Panc1 (cell line): ENCODE measurements at regions not wholly inside any gene's neighbourhood (a gene's known extent, or its start where the extent isn't known, plus 50 kb on each side); places are given as distances from the start of the nearest gene placed in this dataset.

ENCODE experiments used
- ATAC-seq: fragments of 200-7000 bp; cut with Tn5 transposase; 2 replicates; pipeline ENCODE4 v1.9.1; 2020; ENCODE audit warnings: mild to moderate bottlenecking, moderate library complexity
- BruUV-seq: library from RNA; stranded (reverse); fragments of 400-500 nt; replicated peaks from 2 replicates; lab custom pipeline; 2021; lab: Mats Ljungman, UMichigan
- CTCF ChIA-PET: fragments of 300-600 bp; sonication (Branson Sonifier 250); formaldehyde crosslinking; loops from one replicate; lab custom pipeline; 2022; ENCODE audit warnings: antibody characterized with exemption; lab: Charles Lee
- POLR2A ChIA-PET: fragments of 300-600 bp; sonication (Branson Sonifier 250); formaldehyde crosslinking; loops from one replicate; lab custom pipeline; 2022; ENCODE audit warnings: antibody characterized with exemption; lab: Charles Lee
- DNase-seq: peaks from one replicate; pipeline ENCODE4 v3.0.0-alpha.2; 2010; ENCODE audit warnings: low read depth, low spot score
- H3K27ac ChIP-seq: 2 replicates; pipeline ENCODE4 v1.5.1; 2011; ENCODE audit warnings: mild to moderate bottlenecking, low read length, inconsistent platforms
- H3K27me3 ChIP-seq: fragments of 200-500 bp; sonication (Bioruptor generic); 2 replicates; pipeline ENCODE4 v1.6.0; 2014; ENCODE audit warnings: low read length, inconsistent platforms; ENCODE audit not compliant: control insufficient read depth, insufficient read depth
- H3K36me3 ChIP-seq: fragments of 200-500 bp; sonication (Bioruptor generic); 2 replicates; pipeline ENCODE4 v1.5.1; 2014; ENCODE audit warnings: inconsistent platforms, mild to moderate bottlenecking, low read length, moderate library complexity; ENCODE audit not compliant: control insufficient read depth, insufficient read depth
- H3K4me1 ChIP-seq: 2 replicates; pipeline ENCODE4 v1.5.1; 2011; ENCODE audit warnings: inconsistent platforms, mild to moderate bottlenecking, low read length, moderate library complexity; ENCODE audit not compliant: control insufficient read depth, insufficient read depth
- H3K4me3 ChIP-seq, 2 experiments: 2 replicates each; pipeline ENCODE4 v1.5.1; 2011 to 2012; ENCODE audit warnings: low read depth in 2 of 2, low read length in 2 of 2, mild to moderate bottlenecking in 2 of 2, inconsistent platforms in 1 of 2, moderate library complexity in 1 of 2
- H3K9me3 ChIP-seq: fragments of 200-500 bp; sonication (Bioruptor generic); 2 replicates; pipeline ENCODE4 v1.5.1; 2014; ENCODE audit warnings: low read depth, mild to moderate bottlenecking, inconsistent platforms, low read length, moderate library complexity; ENCODE audit not compliant: control insufficient read depth, insufficient read depth
- CTCF ChIP-seq: fragments of 450-650 bp; IDR thresholded peaks from 2 replicates; pipeline ENCODE4 v1.5.1; 2017; ENCODE audit warnings: mild to moderate bottlenecking
- POLR2AphosphoS5 ChIP-seq: IDR thresholded peaks from 2 replicates; pipeline ENCODE4 v1.6.1; 2012; ENCODE audit warnings: mild to moderate bottlenecking, low read depth, low read length, moderate library complexity
- SIN3A ChIP-seq: IDR thresholded peaks from 2 replicates; pipeline ENCODE4 v1.6.1; 2012; ENCODE audit warnings: low read depth, mild to moderate bottlenecking, low read length, moderate library complexity, borderline replicate concordance; ENCODE audit not compliant: insufficient read depth
- TCF7L2 ChIP-seq: IDR thresholded peaks from 2 replicates; pipeline ENCODE4 v1.6.1; 2011; ENCODE audit warnings: mild to moderate bottlenecking, low read depth, low read length, inconsistent platforms
- in situ Hi-C: cut with HindIII; loops from 2 replicates; pipeline ENCODE4 v1.10.0; 2016; ENCODE audit warnings: low sequenced_read_pairs, low pct_unique_long_range_greater_than_20kb
- intact Hi-C: fragments of 100-400 bp; cut with micrococcal nuclease; formaldehyde crosslinking; loops from one replicate; pipeline ENCODE4 v1.10.0; 2022; ENCODE audit not compliant: unreplicated experiment
- TF ChIP-seq, protein P1 (sequence below), 2 experiments: IDR thresholded peaks; 2 replicates each; pipeline ENCODE4 v1.6.1; 2011 to 2012; ENCODE audit warnings: low read depth in 2 of 2, control low read depth in 1 of 2, low read length in 1 of 2, mild to moderate bottlenecking in 1 of 2, moderate library complexity in 1 of 2; ENCODE audit not compliant: insufficient read depth in 1 of 2

DNA sequence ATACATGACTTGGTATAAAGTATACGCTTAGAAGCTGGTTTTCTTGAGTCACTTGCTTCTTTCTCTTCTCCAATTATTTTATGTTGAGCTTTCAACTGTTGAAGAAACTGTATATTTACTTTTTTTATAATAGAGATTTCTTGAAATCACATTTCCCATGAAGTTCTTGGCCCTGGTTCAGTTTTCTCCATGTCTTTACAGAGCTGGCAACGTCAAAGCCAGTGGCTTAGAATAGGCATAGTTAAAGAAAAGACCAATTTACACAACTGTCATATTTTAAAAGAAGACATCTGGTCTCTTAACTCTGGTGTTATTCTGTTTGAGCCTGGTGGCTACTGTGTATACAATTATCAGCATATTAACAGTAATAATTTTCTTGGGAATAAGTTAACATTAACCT lies 1249.3 kb downstream of the CDH12 start:
- no peak for TF ChIP-seq POLR2AphosphoS5
- TF ChIP-seq TCF7L2: no peak
- TF ChIP-seq CTCF: no peak
- no peak for TF ChIP-seq SIN3A
- TF ChIP-seq, protein P1, sequence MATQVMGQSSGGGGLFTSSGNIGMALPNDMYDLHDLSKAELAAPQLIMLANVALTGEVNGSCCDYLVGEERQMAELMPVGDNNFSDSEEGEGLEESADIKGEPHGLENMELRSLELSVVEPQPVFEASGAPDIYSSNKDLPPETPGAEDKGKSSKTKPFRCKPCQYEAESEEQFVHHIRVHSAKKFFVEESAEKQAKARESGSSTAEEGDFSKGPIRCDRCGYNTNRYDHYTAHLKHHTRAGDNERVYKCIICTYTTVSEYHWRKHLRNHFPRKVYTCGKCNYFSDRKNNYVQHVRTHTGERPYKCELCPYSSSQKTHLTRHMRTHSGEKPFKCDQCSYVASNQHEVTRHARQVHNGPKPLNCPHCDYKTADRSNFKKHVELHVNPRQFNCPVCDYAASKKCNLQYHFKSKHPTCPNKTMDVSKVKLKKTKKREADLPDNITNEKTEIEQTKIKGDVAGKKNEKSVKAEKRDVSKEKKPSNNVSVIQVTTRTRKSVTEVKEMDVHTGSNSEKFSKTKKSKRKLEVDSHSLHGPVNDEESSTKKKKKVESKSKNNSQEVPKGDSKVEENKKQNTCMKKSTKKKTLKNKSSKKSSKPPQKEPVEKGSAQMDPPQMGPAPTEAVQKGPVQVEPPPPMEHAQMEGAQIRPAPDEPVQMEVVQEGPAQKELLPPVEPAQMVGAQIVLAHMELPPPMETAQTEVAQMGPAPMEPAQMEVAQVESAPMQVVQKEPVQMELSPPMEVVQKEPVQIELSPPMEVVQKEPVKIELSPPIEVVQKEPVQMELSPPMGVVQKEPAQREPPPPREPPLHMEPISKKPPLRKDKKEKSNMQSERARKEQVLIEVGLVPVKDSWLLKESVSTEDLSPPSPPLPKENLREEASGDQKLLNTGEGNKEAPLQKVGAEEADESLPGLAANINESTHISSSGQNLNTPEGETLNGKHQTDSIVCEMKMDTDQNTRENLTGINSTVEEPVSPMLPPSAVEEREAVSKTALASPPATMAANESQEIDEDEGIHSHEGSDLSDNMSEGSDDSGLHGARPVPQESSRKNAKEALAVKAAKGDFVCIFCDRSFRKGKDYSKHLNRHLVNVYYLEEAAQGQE (IDR thresholded peaks at IDR 0.05; ENCODE audit: insufficient read depth in 1 of 2, low read depth in 2 of 2, low read length in 1 of 2): no peak
- CTCF ChIA-PET: no interaction called here
- Histone ChIP-seq H3K4me3 (no peak overlapping the region), H3K36me3 (no peaks in the 10 kb centered on the region), H3K4me1 (no peaks in the 10 kb centered on the region), H3K27ac (no peak overlapping the region), H3K27me3 (no peaks in the 10 kb centered on the region), H3K9me3 (no peaks in the 10 kb centered on the region)
- DNase-seq (no peak), ATAC-seq (no peak)
- POLR2A ChIA-PET: no interaction called here
- in situ Hi-C loops (no loop called here), intact Hi-C loops (no loop called here)
- BruUV-seq: no TSS peak

- Histone ChIP-seq H3K4me1 (no peaks in the 10 kb centered on the region), H3K36me3 (no peaks in the 10 kb centered on the region), H3K27me3 (no peaks in the 10 kb centered on the region), H3K4me3 (no peak overlapping the region), H3K9me3 (no peaks in the 10 kb centered on the region), H3K27ac (no peak overlapping the region)
- no TSS peak for BruUV-seq
- intact Hi-C loops (no loop called here), in situ Hi-C loops (no loop called here)
- POLR2A ChIA-PET: no interaction called here
- CTCF ChIA-PET: no interaction called here
- TF ChIP-seq, protein P1 (IDR thresholded peaks at IDR 0.05; ENCODE audit: insufficient read depth in 1 of 2, low read depth in 2 of 2, low read length in 1 of 2): no peak
- TF ChIP-seq TCF7L2 (no peak), CTCF (no peak), SIN3A (no peak), POLR2AphosphoS5 (no peak)
- no peak for ATAC-seq
- no peak for DNase-seq
Measured at GRCh38 chr5:21594566-21594965, 1258.6 kb downstream of the CDH12 start.
